Stimulated activated memory B cell treated with anti-CD40 and anti-IgM and Interleukin-4, amounts not matched to agents 10 μg/mL and 1 μg/mL and 100 μg/mL, for 72 hours (primary cell): ENCODE measurements at regions not wholly inside any gene's neighbourhood (a gene's known extent, or its start where the extent isn't known, plus 50 kb on each side); places are given as distances from the start of the nearest gene placed in this dataset.

Experiments
- ATAC-seq: fragments of 150-1000 bp; cut with Tn5 transposase; 2 replicates; pipeline ENCODE4 v1.10.0; 2021
- H3K27ac Mint-ChIP-seq: one replicate; pipeline ENCODE4 v1.8.0; 2022; ENCODE audit warnings: mild to moderate bottlenecking, mixed read lengths
- H3K27me3 Mint-ChIP-seq: one replicate; pipeline ENCODE4 v1.8.0; 2022; ENCODE audit warnings: mixed read lengths
- H3K36me3 Mint-ChIP-seq: one replicate; pipeline ENCODE4 v1.8.0; 2022; ENCODE audit warnings: mixed read lengths
- H3K4me1 Mint-ChIP-seq: one replicate; pipeline ENCODE4 v1.8.0; 2022; ENCODE audit warnings: mixed read lengths
- H3K4me3 Mint-ChIP-seq: one replicate; pipeline ENCODE4 v1.8.0; 2022; ENCODE audit warnings: mild to moderate bottlenecking, moderate library complexity, mixed read lengths
- H3K9me3 Mint-ChIP-seq: one replicate; pipeline ENCODE4 v1.8.0; 2022; ENCODE audit warnings: mixed read lengths

- no peak for ATAC-seq
- no peaks in the 10 kb centered on the region for H3K4me1 Mint-ChIP-seq
- H3K9me3 Mint-ChIP-seq, result peaks cover 9% of the 10 kb centered on the region
- H3K36me3 Mint-ChIP-seq, result no peaks in the 10 kb centered on the region
- H3K27me3 Mint-ChIP-seq, result no peaks in the 10 kb centered on the region
- no peak overlapping the region for H3K27ac Mint-ChIP-seq
- no peak overlapping the region for H3K4me3 Mint-ChIP-seq
Measured at GRCh38 chr15:47586653-47587224, 130.6 kb upstream of the SEMA6D start.

- H3K27ac Mint-ChIP-seq, result no peak overlapping the region
Measured at GRCh38 chr15:47587940-47588802, 129.1 kb upstream of the SEMA6D start.

GRCh38 chr15:47588958-47589357 is 128.3 kb upstream of the SEMA6D start:
- no peak for ATAC-seq
- Mint-ChIP-seq H3K4me1 (no peaks in the 10 kb centered on the region), H3K36me3 (no peaks in the 10 kb centered on the region), H3K27me3 (no peaks in the 10 kb centered on the region), H3K4me3 (no peak overlapping the region), H3K27ac (no peak overlapping the region), H3K9me3 (peaks cover 9% of the 10 kb centered on the region)

More at GRCh38 chr15:47587940-47588802, 129.1 kb upstream of the SEMA6D start:
- no peaks in the 10 kb centered on the region for H3K4me1 Mint-ChIP-seq
- no peak for ATAC-seq
- H3K4me3 Mint-ChIP-seq, result no peak overlapping the region
- no peaks in the 10 kb centered on the region for H3K36me3 Mint-ChIP-seq
- no peaks in the 10 kb centered on the region for H3K27me3 Mint-ChIP-seq
- H3K9me3 Mint-ChIP-seq, result peaks cover 9% of the 10 kb centered on the region

- H3K27ac Mint-ChIP-seq, result no peak overlapping the region
- H3K4me1 Mint-ChIP-seq, result no peaks in the 10 kb centered on the region
- no peaks in the 10 kb centered on the region for H3K27me3 Mint-ChIP-seq
- no peak overlapping the region for H3K4me3 Mint-ChIP-seq
- no peak for ATAC-seq
- H3K36me3 Mint-ChIP-seq, result no peaks in the 10 kb centered on the region
- H3K9me3 Mint-ChIP-seq, result peaks cover 8% of the 10 kb centered on the region
Measured at GRCh38 chr15:47598996-47599395, 118.3 kb upstream of the SEMA6D start.

- Mint-ChIP-seq H3K4me1 (no peaks in the 10 kb centered on the region), H3K4me3 (no peak overlapping the region), H3K9me3 (peaks cover 5% of the 10 kb centered on the region), H3K36me3 (no peaks in the 10 kb centered on the region), H3K27me3 (no peaks in the 10 kb centered on the region), H3K27ac (no peak overlapping the region)
- no peak for ATAC-seq
Measured at GRCh38 chr15:47599806-47600205, 117.5 kb upstream of the SEMA6D start.

- Mint-ChIP-seq H3K4me1 (no peaks in the 10 kb centered on the region), H3K4me3 (no peak overlapping the region), H3K27ac (no peak overlapping the region), H3K36me3 (no peaks in the 10 kb centered on the region), H3K27me3 (no peaks in the 10 kb centered on the region), H3K9me3 (no peaks in the 10 kb centered on the region)
- no peak for ATAC-seq
Measured at GRCh38 chr15:47602121-47602520, 115.2 kb upstream of the SEMA6D start.

- H3K27ac Mint-ChIP-seq, result no peak overlapping the region
- H3K36me3 Mint-ChIP-seq, result no peaks in the 10 kb centered on the region
- H3K9me3 Mint-ChIP-seq, result no peaks in the 10 kb centered on the region
- ATAC-seq, result no peak
- no peaks in the 10 kb centered on the region for H3K4me1 Mint-ChIP-seq
- H3K27me3 Mint-ChIP-seq, result no peaks in the 10 kb centered on the region
- H3K4me3 Mint-ChIP-seq, result no peak overlapping the region
Measured at GRCh38 chr15:47603026-47603425, 114.3 kb upstream of the SEMA6D start.

GRCh38 chr15:47607695-47608094 is 109.6 kb upstream of the SEMA6D start:
- ATAC-seq, result no peak
- H3K27ac Mint-ChIP-seq, result no peak overlapping the region
- no peaks in the 10 kb centered on the region for H3K27me3 Mint-ChIP-seq
- no peaks in the 10 kb centered on the region for H3K36me3 Mint-ChIP-seq
- H3K4me3 Mint-ChIP-seq, result no peak overlapping the region
- no peaks in the 10 kb centered on the region for H3K9me3 Mint-ChIP-seq
- no peaks in the 10 kb centered on the region for H3K4me1 Mint-ChIP-seq

GRCh38 chr15:47609693-47610092 is 107.6 kb upstream of the SEMA6D start:
- Mint-ChIP-seq H3K4me1 (no peaks in the 10 kb centered on the region), H3K9me3 (no peaks in the 10 kb centered on the region), H3K36me3 (no peaks in the 10 kb centered on the region), H3K4me3 (no peak overlapping the region), H3K27me3 (no peaks in the 10 kb centered on the region), H3K27ac (no peak overlapping the region)
- no peak for ATAC-seq

GRCh38 chr15:47610736-47611135 is 106.6 kb upstream of the SEMA6D start:
- no peak overlapping the region for H3K27ac Mint-ChIP-seq
- ATAC-seq, result no peak
- H3K36me3 Mint-ChIP-seq, result no peaks in the 10 kb centered on the region
- no peak overlapping the region for H3K4me3 Mint-ChIP-seq
- H3K4me1 Mint-ChIP-seq, result no peaks in the 10 kb centered on the region
- no peaks in the 10 kb centered on the region for H3K9me3 Mint-ChIP-seq
- H3K27me3 Mint-ChIP-seq, result no peaks in the 10 kb centered on the region

GRCh38 chr15:47614360-47615011 is 102.8 kb upstream of the SEMA6D start:
- Mint-ChIP-seq H3K4me3 (no peak overlapping the region), H3K27me3 (no peaks in the 10 kb centered on the region), H3K27ac (no peak overlapping the region), H3K4me1 (no peaks in the 10 kb centered on the region), H3K9me3 (no peaks in the 10 kb centered on the region), H3K36me3 (no peaks in the 10 kb centered on the region)
- no peak for ATAC-seq

GRCh38 chr15:47616876-47617275 is 100.4 kb upstream of the SEMA6D start:
- no peak overlapping the region for H3K4me3 Mint-ChIP-seq
- no peaks in the 10 kb centered on the region for H3K4me1 Mint-ChIP-seq
- no peaks in the 10 kb centered on the region for H3K27me3 Mint-ChIP-seq
- H3K36me3 Mint-ChIP-seq, result no peaks in the 10 kb centered on the region
- no peak overlapping the region for H3K27ac Mint-ChIP-seq
- no peaks in the 10 kb centered on the region for H3K9me3 Mint-ChIP-seq
- ATAC-seq, result no peak

GRCh38 chr15:47618241-47618640 is 99.1 kb upstream of the SEMA6D start:
- Mint-ChIP-seq H3K27ac (no peak overlapping the region), H3K36me3 (no peaks in the 10 kb centered on the region), H3K9me3 (no peaks in the 10 kb centered on the region), H3K4me3 (no peak overlapping the region), H3K4me1 (no peaks in the 10 kb centered on the region), H3K27me3 (no peaks in the 10 kb centered on the region)
- ATAC-seq, result no peak

- no peaks in the 10 kb centered on the region for H3K9me3 Mint-ChIP-seq
Measured at GRCh38 chr15:47620960-47621681, 96.2 kb upstream of the SEMA6D start.

GRCh38 chr15:47622055-47622454 is 95.2 kb upstream of the SEMA6D start:
- Mint-ChIP-seq H3K27me3 (no peaks in the 10 kb centered on the region), H3K9me3 (no peaks in the 10 kb centered on the region), H3K27ac (no peak overlapping the region), H3K36me3 (no peaks in the 10 kb centered on the region), H3K4me1 (no peaks in the 10 kb centered on the region), H3K4me3 (no peak overlapping the region)
- ATAC-seq, result no peak

More at GRCh38 chr15:47620960-47621681, 96.2 kb upstream of the SEMA6D start:
- no peak for ATAC-seq
- Mint-ChIP-seq H3K4me3 (no peak overlapping the region), H3K27ac (no peak overlapping the region), H3K36me3 (no peaks in the 10 kb centered on the region), H3K27me3 (no peaks in the 10 kb centered on the region), H3K4me1 (no peaks in the 10 kb centered on the region)
